GM19240 (cell line): ENCODE measurements at regions not wholly inside any gene's neighbourhood (a gene's known extent, or its start where the extent isn't known, plus 50 kb on each side); places are given as distances from the start of the nearest gene placed in this dataset.
A peak's percentile ranks its signal among the peaks of the same experiment; 100 is the strongest.

Source experiments
- DNase-seq: peaks from one replicate; pipeline ENCODE4 v3.0.0; 2011; ENCODE audit warnings: low spot score; ENCODE audit not compliant: insufficient read length

GRCh38 chr10:69716711-69717560, 84.8 kb upstream of the COL13A1 start:
- peak; percentile 41 for DNase-seq

- no peak for DNase-seq
Measured at GRCh38 chr10:69718951-69719350, 82.8 kb upstream of the COL13A1 start.

- DNase-seq = no peak
Measured at GRCh38 chr10:69721690-69722310, 79.9 kb upstream of the COL13A1 start.

DNA sequence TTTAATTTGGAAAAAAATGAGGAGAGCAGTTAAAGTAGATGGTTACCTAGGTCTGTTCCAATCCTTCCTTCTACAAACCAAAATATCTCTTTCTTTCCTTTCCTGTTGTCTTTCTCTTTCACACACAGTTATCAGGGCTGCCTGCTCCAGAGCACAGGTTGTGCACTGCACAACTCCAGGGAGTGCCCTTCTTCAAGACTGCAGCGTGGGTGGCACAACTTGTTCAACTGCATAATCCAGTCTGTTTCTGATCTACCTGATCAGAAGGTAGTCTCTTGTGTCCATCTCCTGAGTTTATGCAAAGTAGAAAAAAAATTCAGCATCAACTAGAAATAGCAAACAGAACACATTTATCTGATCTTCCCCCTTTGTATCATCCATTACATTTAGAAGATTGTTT, 78.1 kb upstream of the COL13A1 start:
- no peak for DNase-seq

GRCh38 chr10:69726850-69727249, 74.9 kb upstream of the COL13A1 start:
- no peak for DNase-seq

DNA sequence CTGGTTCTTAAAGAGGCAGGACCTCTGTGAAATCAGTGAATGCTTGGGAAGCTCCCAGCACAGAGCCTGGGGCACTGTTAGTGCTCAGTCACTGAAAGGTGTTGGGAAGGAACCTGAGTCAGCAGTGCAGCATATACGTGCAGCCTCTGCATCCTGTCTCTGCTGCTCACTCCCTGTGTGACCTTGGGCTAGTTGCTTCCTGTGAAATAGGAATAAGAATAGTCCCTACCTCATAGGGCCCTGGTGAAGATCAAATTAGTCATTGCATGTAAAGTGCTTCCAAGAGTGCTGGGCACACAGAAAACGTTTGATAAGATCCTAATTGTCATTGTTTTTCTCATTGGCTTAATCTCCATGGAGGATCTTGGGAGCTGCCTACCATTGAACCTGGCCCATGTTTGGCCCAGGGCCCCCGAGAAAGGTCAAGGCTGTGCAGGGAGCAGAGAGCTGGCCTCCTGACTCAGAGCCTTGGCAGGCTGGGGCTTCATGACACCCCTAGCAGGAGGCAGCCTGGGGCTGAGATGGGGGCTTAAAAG, 73.3 kb upstream of the COL13A1 start:
- DNase-seq = no peak

GRCh38 chr10:69729326-69730048, 72.2 kb upstream of the COL13A1 start:
- DNase-seq = no peak

GRCh38 chr10:69730251-69731156, 71.2 kb upstream of the COL13A1 start:
- DNase-seq = no peak

GRCh38 chr10:69731184-69731583, 70.5 kb upstream of the COL13A1 start:
- no peak for DNase-seq

DNA sequence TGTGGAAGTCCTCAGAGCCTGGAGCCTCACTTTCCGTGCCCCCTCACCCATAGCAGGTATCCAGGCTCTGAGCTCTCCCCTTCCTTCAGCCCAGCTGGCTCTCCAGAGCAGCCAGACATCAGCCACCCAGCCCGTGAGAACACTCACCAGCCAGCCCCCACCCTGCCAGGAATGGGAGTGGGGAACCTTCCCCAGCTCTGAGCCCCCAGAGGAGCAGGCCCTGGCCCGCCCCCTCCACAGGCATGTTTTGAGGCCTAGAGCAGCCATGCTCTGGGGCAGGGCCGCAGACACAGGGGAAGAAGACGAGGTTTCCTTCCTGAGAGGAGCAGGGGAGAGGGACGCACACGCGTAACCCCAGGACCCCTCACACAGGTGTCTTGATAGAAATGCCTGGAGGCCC, 70.0 kb upstream of the COL13A1 start:
- no peak for DNase-seq

- DNase-seq = no peak
Measured at GRCh38 chr10:69732147-69732825, 69.4 kb upstream of the COL13A1 start.

DNA sequence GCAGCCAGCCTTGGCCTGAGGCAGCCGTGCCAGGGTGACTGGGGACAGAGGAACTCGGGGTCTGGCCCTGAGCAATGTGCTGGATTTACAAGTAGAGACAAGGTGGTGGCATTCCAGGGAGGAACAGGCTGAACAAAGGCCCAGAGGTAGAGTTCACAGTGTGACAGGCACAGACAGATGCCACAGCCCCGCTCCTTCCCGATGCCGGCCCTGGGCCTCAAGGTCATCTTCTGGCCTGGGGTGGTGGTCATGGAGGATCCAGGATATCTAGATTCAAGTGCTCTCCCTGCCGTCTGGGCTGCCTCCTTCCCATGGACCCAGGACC, 68.9 kb upstream of the COL13A1 start:
- no peak for DNase-seq

GRCh38 chr10:69733791-69734261, 67.9 kb upstream of the COL13A1 start:
- no peak for DNase-seq

- DNase-seq = no peak
Measured at GRCh38 chr10:69734416-69734796, 67.3 kb upstream of the COL13A1 start.

- no peak for DNase-seq
Measured at GRCh38 chr10:69734797-69735468, 66.8 kb upstream of the COL13A1 start.

DNA sequence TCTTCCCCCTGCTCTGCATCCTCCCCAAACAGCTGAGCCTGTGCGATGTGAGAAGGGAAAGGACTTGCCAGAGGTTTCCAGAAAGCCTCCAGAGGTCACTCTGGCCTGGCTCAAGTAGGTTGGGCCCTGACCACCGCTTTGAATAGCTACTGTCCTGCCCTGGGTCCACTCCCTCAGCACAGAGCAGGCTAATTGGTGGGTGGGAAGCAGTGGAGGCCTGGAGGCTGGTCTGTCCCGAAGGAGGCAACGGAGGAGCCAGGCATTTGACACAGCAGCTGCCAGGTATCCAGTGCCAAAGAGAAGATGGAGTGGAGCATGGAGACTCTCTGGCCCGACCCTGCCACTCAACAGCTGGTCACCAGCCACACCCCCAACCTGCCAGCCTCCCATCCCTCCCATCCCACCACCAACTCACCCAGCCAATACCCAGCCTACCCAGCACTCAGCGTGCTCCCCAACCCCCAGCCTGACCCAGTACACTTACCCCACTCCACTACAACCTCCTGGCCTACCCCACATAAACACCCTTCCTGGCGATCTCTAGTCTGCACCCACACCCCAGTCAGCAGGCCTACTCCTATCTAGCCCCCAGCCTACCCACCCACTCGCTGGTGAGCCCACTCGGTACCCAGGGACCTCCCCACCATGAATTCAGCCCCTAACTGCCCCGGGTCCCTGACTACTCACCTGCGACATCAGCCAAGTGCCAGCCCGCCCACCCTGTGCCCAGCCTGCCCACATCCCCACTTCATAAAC, 64.6 kb upstream of the COL13A1 start:
- no peak for DNase-seq

- DNase-seq = no peak
Measured at GRCh38 chr10:69738071-69738470, 63.6 kb upstream of the COL13A1 start.

GRCh38 chr10:69738858-69739435, 62.8 kb upstream of the COL13A1 start:
- DNase-seq = no peak

- DNase-seq = no peak
Measured at GRCh38 chr10:69739634-69740033, 62.1 kb upstream of the COL13A1 start.
